GM12878 (cell line): ENCODE measurements at regions not wholly inside any gene's neighbourhood (a gene's known extent, or its start where the extent isn't known, plus 50 kb on each side); places are given as distances from the start of the nearest gene placed in this dataset.

Experiments used
- ATAC-seq: fragments of 200-7000 bp; cut with Tn5 transposase; 3 replicates; pipeline ENCODE4 v1.9.1; 2020; ENCODE audit warnings: mild to moderate bottlenecking, moderate library complexity
- BruUV-seq: library from RNA; stranded (reverse); fragments of 400-500 nt; replicated peaks from 2 replicates; lab custom pipeline; 2021; lab: Mats Ljungman, UMichigan
- CTCF ChIA-PET: fragments of 300-600 bp; sonication (Branson Sonifier 250); formaldehyde crosslinking; extraction: SDS; loops from one replicate; lab custom pipeline; 2021; ENCODE audit warnings: inconsistent platforms; lab: Yijun Ruan, JAX
- POLR2A ChIA-PET: fragments of 350-600 bp; formaldehyde crosslinking; extraction: SDS; loops from one replicate; lab custom pipeline; 2021; ENCODE audit warnings: inconsistent platforms; lab: Charles Lee
- RAD21 ChIA-PET: fragments of 300-600 bp; sonication (Branson Sonifier 250); formaldehyde crosslinking; loops from one replicate; lab custom pipeline; 2023; ENCODE audit warnings: antibody characterized with exemption; ENCODE audit not compliant: unreplicated experiment; lab: Charles Lee
- SMC1A ChIA-PET: fragments of 300-600 bp; sonication (Branson Sonifier 250); formaldehyde crosslinking; loops from one replicate; lab custom pipeline; 2023; ENCODE audit not compliant: unreplicated experiment, uncharacterized antibody; lab: Charles Lee
- DNase-seq: peaks from one replicate; pipeline ENCODE4 v3.0.0-alpha.2; 2011; ENCODE audit warnings: low read depth, low spot score
- FAIRE-seq: peaks from 3 replicates; lab custom pipeline; 2011; peaks lifted over from hg19 to GRCh38; lab: Jason Lieb, UNC
- H2AFZ ChIP-seq: 2 replicates; pipeline ENCODE4 v1.6.0; 2011; ENCODE audit warnings: low read depth, low read length, control low read depth; ENCODE audit not compliant: control insufficient read depth
- H3K27ac ChIP-seq: 2 replicates; pipeline ENCODE4 v1.5.1; 2011; ENCODE audit warnings: control low read depth; ENCODE audit not compliant: control insufficient read depth, insufficient read depth
- H3K27me3 ChIP-seq, 2 experiments: replicated peaks in 1 of 2; 2 replicates each; pipeline versions ENCODE4 v1.6.0 to v1.6.1; 2011; ENCODE audit warnings: low read length in 1 of 2; ENCODE audit not compliant: control insufficient read depth in 2 of 2, insufficient read depth in 2 of 2
- H3K36me3 ChIP-seq, 2 experiments: 2 replicates each; pipeline ENCODE4 v1.5.1; 2011; ENCODE audit warnings: low read length in 1 of 2; ENCODE audit not compliant: control insufficient read depth in 2 of 2, insufficient read depth in 2 of 2
- H3K4me1 ChIP-seq: 2 replicates; pipeline ENCODE4 v1.6.1; 2011; ENCODE audit warnings: mild to moderate bottlenecking, low read length, moderate library complexity, mixed read lengths; ENCODE audit not compliant: control insufficient read depth, insufficient read depth
- H3K4me2 ChIP-seq: 2 replicates; pipeline ENCODE4 v1.6.0; 2011; ENCODE audit warnings: control low read depth; ENCODE audit not compliant: control insufficient read depth, insufficient read depth
- H3K4me3 ChIP-seq: fragments of 200-600 bp; sonication (generic); 2 replicates; pipeline ENCODE4 v1.5.1; 2016
- H3K79me2 ChIP-seq: 2 replicates; pipeline ENCODE4 v1.6.0; 2011; ENCODE audit warnings: low read length; ENCODE audit not compliant: control insufficient read depth, insufficient read depth
- H3K9ac ChIP-seq: 2 replicates; pipeline ENCODE4 v1.8.0; 2011; ENCODE audit warnings: low read length, control low read depth, mixed read lengths; ENCODE audit not compliant: control insufficient read depth, insufficient read depth
- H3K9me3 ChIP-seq: replicated peaks from 3 replicates; pipeline ENCODE4 v1.5.1; 2011; ENCODE audit warnings: mild to moderate bottlenecking, low read length; ENCODE audit not compliant: control insufficient read depth, insufficient read depth
- H4K20me1 ChIP-seq: 2 replicates; pipeline ENCODE4 v1.6.0; 2011; ENCODE audit not compliant: control insufficient read depth, insufficient read depth
- E2F8 ChIP-seq: fragments of 450-650 bp; IDR thresholded peaks from 2 replicates; pipeline ENCODE4 v1.6.1; 2018; ENCODE audit warnings: mild to moderate bottlenecking, low read depth, moderate library complexity; ENCODE audit not compliant: partially characterized antibody
- EP300 ChIP-seq, 2 experiments: fragments of 150-350 bp in 1 of 2; IDR thresholded peaks; 2 replicates each; pipeline ENCODE4 v1.6.1; 2011 to 2012; ENCODE audit warnings: low read depth in 2 of 2, low read length in 2 of 2, borderline replicate concordance in 1 of 2, improper control_type of control experiment in 1 of 2, inconsistent platforms in 1 of 2; ENCODE audit not compliant: control insufficient read depth in 1 of 2
- HDAC2 ChIP-seq: fragments of 200-600 bp; sonication (generic); IDR thresholded peaks from 2 replicates; pipeline ENCODE4 v1.6.1; 2017
- MEF2B ChIP-seq: fragments of 450-650 bp; IDR thresholded peaks from 2 replicates; pipeline ENCODE4 v1.6.1; 2018; ENCODE audit warnings: mild to moderate bottlenecking, moderate library complexity; ENCODE audit not compliant: partially characterized antibody, poor library complexity, severe bottlenecking
- MLLT1 ChIP-seq: fragments of 450-650 bp; IDR thresholded peaks from 2 replicates; pipeline ENCODE4 v1.6.1; 2016; ENCODE audit warnings: mild to moderate bottlenecking
- MTA2 ChIP-seq: fragments of 450-650 bp; IDR thresholded peaks from 2 replicates; pipeline ENCODE4 v1.6.1; 2016; ENCODE audit warnings: low read depth, mild to moderate bottlenecking, moderate library complexity
- MTA3 ChIP-seq: IDR thresholded peaks from 2 replicates; pipeline ENCODE4 v1.6.1; 2012; ENCODE audit warnings: low read length, inconsistent platforms, borderline replicate concordance
- MXI1 ChIP-seq: fragments of 150-350 bp; IDR thresholded peaks from 2 replicates; pipeline ENCODE4 v1.6.1; 2011; ENCODE audit warnings: low read depth, mild to moderate bottlenecking, inconsistent platforms, low read length, improper control_type of control experiment
- NRF1 ChIP-seq: conservative IDR thresholded peaks from 2 replicates; pipeline ENCODE4 v1.6.1; 2011; ENCODE audit warnings: mild to moderate bottlenecking, low read depth, low read length, improper control_type of control experiment
- RAD51 ChIP-seq: fragments of 450-650 bp; IDR thresholded peaks from 2 replicates; pipeline ENCODE4 v1.6.1; 2016; ENCODE audit warnings: moderate library complexity, mild to moderate bottlenecking, inconsistent platforms
- RCOR1 ChIP-seq: conservative IDR thresholded peaks from 2 replicates; pipeline ENCODE4 v1.6.1; 2012; ENCODE audit warnings: low read depth, low read length, improper control_type of control experiment
- SUZ12 ChIP-seq: fragments of 200-600 bp; sonication (generic); IDR thresholded peaks from one replicate; pipeline ENCODE4 v1.6.1; 2018; ENCODE audit warnings: antibody characterized with exemption, mild to moderate bottlenecking; ENCODE audit not compliant: unreplicated experiment
- ZBTB4 ChIP-seq: fragments of 450-650 bp; formaldehyde crosslinking; IDR thresholded peaks from 2 replicates; pipeline ENCODE4 v1.4.0; 2022; ENCODE audit warnings: mild to moderate bottlenecking, moderate library complexity
- ZNF274 ChIP-seq: IDR thresholded peaks from one replicate; pipeline ENCODE4 v1.8.0; 2011; ENCODE audit not compliant: insufficient read length, insufficient read depth
- WGBS: methylation state at CpG from one replicate; pipeline ENCODE4 v1.1.6; 2016; ENCODE audit warnings: low lambda C conversion rate; ENCODE audit not compliant: insufficient replicate concordance, insufficient coverage; ENCODE audit errors: missing lambda C conversion rate; 5-methylcytosine and 5-hydroxymethylcytosine counted together
- in situ Hi-C: fragments of 300-500 bp; cut with MboI; formaldehyde crosslinking; loops from 9 replicates; pipeline ENCODE4 v1.14.3; 2018; ENCODE audit warnings: mixed read lengths
- intact Hi-C: fragments of 100-400 bp; cut with micrococcal nuclease; formaldehyde crosslinking; loops from one replicate; pipeline ENCODE4 v1.14.2; 2022; ENCODE audit not compliant: unreplicated experiment

GRCh38 chr15:87604857-87605446 is 651.6 kb downstream of the NTRK3 start (continued):
- TF ChIP-seq ZBTB4 (CRISPR knock-in tag), result no peak
- TF ChIP-seq SUZ12, result no peak
- TF ChIP-seq RCOR1, result no peak
- TF ChIP-seq MTA2, result no peak
- no peak for TF ChIP-seq MLLT1
- TF ChIP-seq HDAC2, result no peak
- TF ChIP-seq, all 136 proteins: peak for 3

DNA sequence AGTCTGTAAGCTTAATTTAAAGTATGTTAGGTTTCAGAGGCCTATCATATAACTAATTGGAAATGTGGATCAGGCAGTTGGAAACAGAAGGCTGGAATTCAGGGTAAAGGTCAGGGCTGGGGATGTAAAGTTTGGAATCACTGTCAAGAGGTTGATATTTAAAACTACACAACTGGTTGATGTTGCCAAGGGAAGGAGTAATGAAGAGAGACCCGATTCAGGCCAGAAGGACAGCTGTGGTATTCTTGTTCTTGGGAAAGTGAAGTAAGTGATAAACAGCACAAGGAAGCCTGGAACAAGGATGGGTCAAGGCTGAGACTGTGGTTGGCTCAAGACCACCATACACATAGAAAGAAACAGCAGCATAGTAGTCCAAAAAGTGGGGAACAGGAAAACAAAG is 654.2 kb downstream of the NTRK3 start:
- Histone ChIP-seq H2AFZ (no peak overlapping the region), H3K9ac (no peak overlapping the region), H3K27ac (no peak overlapping the region), H3K27me3 (no peaks in the 10 kb centered on the region), H3K4me1 (no peaks in the 10 kb centered on the region), H3K4me3 (no peak overlapping the region), H3K9me3 (no peaks in the 10 kb centered on the region), H3K79me2 (no peaks in the 10 kb centered on the region), H3K36me3 (no peaks in the 10 kb centered on the region), H3K4me2 (no peak overlapping the region), H4K20me1 (no peaks in the 10 kb centered on the region)
- FAIRE-seq (no peak), DNase-seq (no peak), ATAC-seq (no peak)
- TF ChIP-seq MEF2B (no peak), MXI1 (no peak), MTA3 (no peak), EP300 (IDR thresholded peaks at IDR 0.05; ENCODE audit: borderline replicate concordance in 1 of 2, control insufficient read depth in 1 of 2, low read depth in 2 of 2, low read length in 2 of 2) (no peak), NRF1 (no peak), ZNF274 (no peak), RAD51 (no peak), E2F8 (no peak)
- in situ Hi-C loops (no loop called here), intact Hi-C loops (no loop called here)
- RAD21 ChIA-PET, result no interaction called here
- POLR2A ChIA-PET, result no interaction called here
- SMC1A ChIA-PET, result no interaction called here
- BruUV-seq, result no TSS peak
- CTCF ChIA-PET, result no interaction called here
- WGBS, result 4% methylated on average over 1 of the region's 1 CpG
